GM12801 (cell line): ENCODE measurements at regions not wholly inside any gene's neighbourhood (a gene's known extent, or its start where the extent isn't known, plus 50 kb on each side); places are given as distances from the start of the nearest gene placed in this dataset.

Experiments used
- CTCF ChIP-seq: IDR thresholded peaks from one replicate; pipeline ENCODE4 v1.5.1; 2011; ENCODE audit warnings: control low read depth; ENCODE audit not compliant: insufficient read length; ENCODE audit errors: extremely low read depth

GRCh38 chr16:9261376-9261775 lies 169.9 kb downstream of the HAPSTR1 start:
- no peak for TF ChIP-seq CTCF

GRCh38 chr16:9262941-9263715 lies 171.7 kb downstream of the HAPSTR1 start:
- no peak for TF ChIP-seq CTCF

- no peak for TF ChIP-seq CTCF
Measured at GRCh38 chr16:9264067-9264466, 172.6 kb downstream of the HAPSTR1 start.

- no peak for TF ChIP-seq CTCF
Measured at GRCh38 chr16:9268446-9268845, 177.0 kb downstream of the HAPSTR1 start.

- TF ChIP-seq CTCF, result no peak
Measured at GRCh38 chr16:9270424-9270823, 179.0 kb downstream of the HAPSTR1 start.

GRCh38 chr16:9270941-9271340 lies 179.5 kb downstream of the HAPSTR1 start:
- TF ChIP-seq CTCF, result no peak

GRCh38 chr16:9271841-9272240 lies 180.4 kb downstream of the HAPSTR1 start:
- TF ChIP-seq CTCF, result no peak
